ENCODE measurements at regions not wholly inside any gene's neighbourhood (a gene's known extent, or its start where the extent isn't known, plus 50 kb on each side); places are given as distances from the start of the nearest gene placed in this dataset.

- DNase-seq (ENCODE audit: low read depth) = no peak
- no peaks in the 10 kb centered on the region for H3K27me3 ChIP-seq (ENCODE audit: control insufficient read depth, insufficient read depth, low read length)
- no peak for TF ChIP-seq CTCF (IDR thresholded peaks at IDR 0.05; ENCODE audit: insufficient read depth, low read length, severe bottlenecking)
- no peaks in the 10 kb centered on the region for H3K36me3 ChIP-seq (ENCODE audit: control insufficient read depth, insufficient read depth, low read length)
- no peak for FAIRE-seq
- H3K4me3 ChIP-seq (ENCODE audit: low read depth, low read length) = no peak overlapping the region
Measured at GRCh38 chr1:99464738-99465137, 181.2 kb upstream of the PALMD start.

GRCh38 chr1:99465176-99465900 lies 180.6 kb upstream of the PALMD start:
- H3K36me3 ChIP-seq (ENCODE audit: control insufficient read depth, insufficient read depth, low read length) = no peaks in the 10 kb centered on the region
- H3K4me3 ChIP-seq (ENCODE audit: low read depth, low read length) = no peak overlapping the region
- H3K27me3 ChIP-seq (ENCODE audit: control insufficient read depth, insufficient read depth, low read length) = no peaks in the 10 kb centered on the region
- FAIRE-seq (no peak), DNase-seq (ENCODE audit: low read depth) (peak; percentile 61)
- no peak for TF ChIP-seq CTCF (IDR thresholded peaks at IDR 0.05; ENCODE audit: insufficient read depth, low read length, severe bottlenecking)

DNA sequence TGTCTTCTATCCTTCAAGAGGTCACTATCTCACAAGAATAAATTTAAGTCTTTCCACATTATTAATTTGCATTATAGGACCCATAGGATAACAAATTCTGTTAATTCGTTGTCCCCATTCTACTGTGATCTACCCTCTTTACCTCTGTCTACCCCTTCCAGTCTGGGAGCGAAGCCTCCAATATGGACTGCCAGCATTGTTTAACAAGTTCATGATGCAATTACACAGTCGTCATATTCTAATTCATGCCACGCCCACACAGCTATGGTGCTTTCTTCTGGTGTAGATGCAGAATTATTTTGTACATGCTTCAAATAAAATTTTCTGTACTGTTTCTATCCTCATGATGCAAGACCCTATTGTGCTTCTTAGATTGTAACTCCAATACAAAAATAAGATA lies 178.3 kb upstream of the PALMD start:
- no peak for TF ChIP-seq CTCF (IDR thresholded peaks at IDR 0.05; ENCODE audit: insufficient read depth, low read length, severe bottlenecking)
- Histone ChIP-seq H3K36me3 (ENCODE audit: control insufficient read depth, insufficient read depth, low read length) (no peaks in the 10 kb centered on the region), H3K27me3 (ENCODE audit: control insufficient read depth, insufficient read depth, low read length) (no peaks in the 10 kb centered on the region), H3K4me3 (ENCODE audit: low read depth, low read length) (no peak overlapping the region)
- no peak for FAIRE-seq
- no peak for DNase-seq (ENCODE audit: low read depth)

GRCh38 chr1:99469550-99469971 lies 176.4 kb upstream of the PALMD start:
- TF ChIP-seq CTCF (IDR thresholded peaks at IDR 0.05; ENCODE audit: insufficient read depth, low read length, severe bottlenecking) = no peak
- H3K4me3 ChIP-seq (ENCODE audit: low read depth, low read length) = no peak overlapping the region
- no peak for DNase-seq (ENCODE audit: low read depth)
- FAIRE-seq = no peak
- no peaks in the 10 kb centered on the region for H3K27me3 ChIP-seq (ENCODE audit: control insufficient read depth, insufficient read depth, low read length)
- no peaks in the 10 kb centered on the region for H3K36me3 ChIP-seq (ENCODE audit: control insufficient read depth, insufficient read depth, low read length)

DNA sequence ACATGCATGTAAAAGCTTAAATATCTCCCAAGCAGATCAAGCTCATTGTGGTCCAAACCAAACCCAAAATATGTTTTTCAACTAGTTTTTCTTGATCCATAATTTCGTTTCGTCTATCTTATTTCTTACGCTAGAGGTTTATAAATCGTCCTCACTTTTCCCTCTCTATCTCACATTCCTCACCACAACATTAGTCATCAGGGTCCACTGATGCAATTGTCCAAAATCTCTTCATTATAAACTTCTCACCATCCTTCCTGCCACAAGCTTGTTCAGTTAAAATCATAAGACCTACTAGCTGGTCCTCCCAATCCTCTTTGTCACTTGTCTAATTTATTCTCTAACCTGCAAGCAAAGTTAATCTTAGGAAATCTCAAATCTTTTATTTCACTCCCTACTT lies 173.0 kb upstream of the PALMD start:
- no peak for FAIRE-seq
- Histone ChIP-seq H3K36me3 (ENCODE audit: control insufficient read depth, insufficient read depth, low read length) (no peaks in the 10 kb centered on the region), H3K4me3 (ENCODE audit: low read depth, low read length) (no peak overlapping the region)

More for the DNA sequence above, 173.0 kb upstream of the PALMD start:
- no peak for TF ChIP-seq CTCF (IDR thresholded peaks at IDR 0.05; ENCODE audit: insufficient read depth, low read length, severe bottlenecking)
- no peaks in the 10 kb centered on the region for H3K27me3 ChIP-seq (ENCODE audit: control insufficient read depth, insufficient read depth, low read length)
- DNase-seq (ENCODE audit: low read depth) = no peak

Measured in bronchial epithelial cell (primary cell).